SH-SY5Y (cell line): ENCODE measurements at regions not wholly inside any gene's neighbourhood (a gene's known extent, or its start where the extent isn't known, plus 50 kb on each side); places are given as distances from the start of the nearest gene placed in this dataset.

Source experiments
- GATA2 ChIP-seq: IDR thresholded peaks from 2 replicates; pipeline ENCODE4 v1.6.1; 2011; ENCODE audit warnings: mild to moderate bottlenecking, low read depth, low read length
- GATA3 ChIP-seq: IDR thresholded peaks from 2 replicates; pipeline ENCODE4 v1.6.1; 2011; ENCODE audit warnings: low read depth, mild to moderate bottlenecking, low read length, moderate library complexity

GRCh38 chr1:81299892-81300291 lies 500.8 kb upstream of the ADGRL2 start:
- TF ChIP-seq GATA2 (no peak), GATA3 (no peak)
